HG03354 (cell line): ENCODE measurements at regions not wholly inside any gene's neighbourhood (a gene's known extent, or its start where the extent isn't known, plus 50 kb on each side); places are given as distances from the start of the nearest gene placed in this dataset.
"Not testable (repeated sequence)": the region's sequence is repeated elsewhere in the genome, so short reads cannot be mapped to it uniquely, and the experiment has no call there.

Source experiments
- ATAC-seq: cut with Tn5 transposase; IDR thresholded peaks from one replicate; pipeline ENCODE4 v1.9.1; 2021; ENCODE audit warnings: mild to moderate bottlenecking; ENCODE audit not compliant: unreplicated experiment, poor library complexity, severe bottlenecking

DNA sequence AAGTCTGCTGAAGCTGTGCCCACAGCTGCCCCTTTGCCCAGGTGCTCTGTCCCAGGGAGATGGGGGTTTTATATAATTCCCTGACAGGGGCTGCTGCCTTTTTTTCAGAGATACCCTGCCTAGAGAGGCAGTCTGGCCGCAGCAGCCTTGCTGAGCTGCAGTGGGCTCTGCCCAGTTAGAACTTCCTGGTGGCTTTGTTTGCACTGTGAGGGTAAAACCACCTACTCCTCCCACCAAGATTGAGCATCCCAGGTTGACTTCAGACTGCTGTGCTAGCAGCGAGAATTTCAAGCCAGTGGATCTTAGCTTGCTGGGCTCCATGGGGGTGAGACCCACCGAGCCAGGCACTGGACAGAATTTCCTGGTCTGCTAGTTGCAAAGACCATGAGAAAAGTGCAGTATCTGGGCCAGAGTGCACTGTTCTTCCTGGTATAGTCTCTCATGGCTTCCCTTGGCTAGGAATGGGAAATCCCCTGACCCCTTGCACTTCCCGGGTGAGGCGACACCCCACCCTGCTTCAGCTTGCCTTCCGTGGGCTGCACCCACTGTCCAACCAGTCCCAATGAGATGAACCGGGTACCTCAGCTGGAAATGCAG, 166.0 kb upstream of the NPY start:
- not testable (repeated sequence) for ATAC-seq

DNA sequence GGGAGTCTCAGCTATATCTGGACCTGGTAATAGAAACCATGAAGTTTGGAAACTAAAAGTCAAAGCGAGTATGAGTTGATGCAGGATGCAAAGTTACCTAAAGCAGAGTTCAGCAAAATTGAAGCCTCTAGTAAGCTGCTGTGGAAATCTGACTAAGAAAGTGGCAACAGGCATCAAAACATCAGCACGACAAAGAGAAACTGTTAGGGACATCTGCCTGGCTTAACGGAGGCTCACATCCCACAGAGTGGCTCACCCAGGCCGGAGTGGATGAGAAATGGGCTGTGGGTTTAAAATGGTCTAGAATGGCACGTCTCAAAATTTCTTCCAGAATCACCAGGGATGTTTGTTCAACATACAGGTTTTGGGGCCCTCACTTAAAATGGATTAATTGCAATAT, 164.1 kb upstream of the NPY start:
- no peak for ATAC-seq

- no peak for ATAC-seq
These were observed 160.9 kb upstream of the NPY start for GRCh38 chr7:24123076-24123475.

- no peak for ATAC-seq
These were observed 158.2 kb upstream of the NPY start for GRCh38 chr7:24125765-24126164.

GRCh38 chr7:24127930-24128329, 156.1 kb upstream of the NPY start:
- ATAC-seq: no peak

DNA sequence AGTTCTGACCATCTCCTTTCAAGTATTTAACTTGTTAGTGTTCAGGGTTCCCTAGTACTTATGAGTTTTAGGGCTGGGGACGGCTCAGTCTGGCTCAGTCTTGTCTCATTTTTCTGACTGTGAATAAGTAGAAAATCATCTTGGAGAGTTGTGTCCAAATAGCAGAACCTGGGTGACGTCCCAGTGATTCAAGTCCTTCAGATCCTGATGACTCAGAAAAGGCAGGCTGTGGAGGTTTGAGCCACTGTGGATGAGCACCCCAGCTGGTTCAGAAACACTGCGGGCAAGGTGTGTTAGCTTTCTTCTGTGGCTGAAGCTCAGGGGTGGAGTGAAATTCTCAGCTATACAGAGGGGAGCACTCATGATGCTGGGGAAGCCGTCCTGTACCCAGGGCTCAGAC, 154.4 kb upstream of the NPY start:
- ATAC-seq: no peak

GRCh38 chr7:24130631-24131030, 153.4 kb upstream of the NPY start:
- no peak for ATAC-seq

GRCh38 chr7:24133691-24134090, 150.3 kb upstream of the NPY start:
- ATAC-seq: peak; percentile 55

DNA sequence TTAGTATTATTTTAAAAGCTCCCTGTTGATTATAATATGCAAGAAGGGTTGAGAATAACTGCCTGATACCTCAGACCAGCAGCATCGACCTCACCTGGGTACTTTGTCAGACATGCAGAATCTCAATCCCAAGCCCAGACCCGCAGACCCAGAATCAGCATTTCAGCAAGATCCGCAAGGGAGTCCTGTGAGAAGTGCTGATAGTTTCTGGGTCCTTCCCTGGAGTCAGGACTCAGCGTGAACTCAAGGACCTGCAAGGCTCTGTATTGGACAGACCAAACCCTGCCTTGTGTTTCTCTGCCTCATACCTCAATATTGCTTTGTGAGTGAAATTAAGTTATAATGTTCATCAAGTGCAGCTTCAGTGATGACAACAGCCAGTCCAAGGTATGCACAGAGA, 149.5 kb upstream of the NPY start:
- no peak for ATAC-seq

DNA sequence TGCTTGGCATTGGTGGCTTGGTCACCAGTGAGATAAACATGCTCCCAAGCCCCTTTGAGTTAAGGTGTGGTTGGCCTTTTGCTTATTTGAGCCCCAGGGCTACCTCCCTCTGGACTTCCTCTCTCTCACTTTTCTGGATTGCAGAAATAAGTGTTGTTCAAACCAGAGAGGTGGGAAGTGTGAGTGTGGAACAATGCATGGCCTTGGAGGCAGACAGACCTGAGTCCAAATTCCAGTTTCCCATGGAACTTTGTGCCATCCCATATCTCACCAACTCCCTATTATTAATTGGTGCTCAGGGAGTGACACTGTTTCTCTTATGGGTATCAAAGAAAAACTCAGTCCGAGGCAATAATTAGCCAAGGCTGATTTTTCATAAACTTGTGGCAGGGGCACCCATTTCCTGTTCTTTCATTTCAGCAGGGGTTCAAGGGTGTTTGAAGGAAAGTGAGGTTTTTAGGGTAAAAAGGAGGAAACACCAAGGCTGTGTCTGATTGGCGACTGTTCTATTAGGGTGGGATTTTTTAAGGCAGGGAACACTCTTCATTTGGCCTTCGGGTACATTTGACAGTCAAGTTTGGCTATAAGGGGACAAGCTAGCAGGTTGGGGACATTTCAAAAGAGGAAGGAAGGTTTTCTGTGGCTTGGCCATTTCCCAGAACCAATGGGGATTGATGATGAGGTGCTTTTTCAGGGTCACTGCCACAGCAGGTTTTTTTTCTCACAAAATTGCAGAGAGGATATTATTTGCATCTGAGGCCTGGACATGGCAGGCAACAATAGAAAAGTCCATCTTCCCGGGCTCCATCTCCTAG, 148.8 kb upstream of the NPY start:
- peak; percentile 69 for ATAC-seq

DNA sequence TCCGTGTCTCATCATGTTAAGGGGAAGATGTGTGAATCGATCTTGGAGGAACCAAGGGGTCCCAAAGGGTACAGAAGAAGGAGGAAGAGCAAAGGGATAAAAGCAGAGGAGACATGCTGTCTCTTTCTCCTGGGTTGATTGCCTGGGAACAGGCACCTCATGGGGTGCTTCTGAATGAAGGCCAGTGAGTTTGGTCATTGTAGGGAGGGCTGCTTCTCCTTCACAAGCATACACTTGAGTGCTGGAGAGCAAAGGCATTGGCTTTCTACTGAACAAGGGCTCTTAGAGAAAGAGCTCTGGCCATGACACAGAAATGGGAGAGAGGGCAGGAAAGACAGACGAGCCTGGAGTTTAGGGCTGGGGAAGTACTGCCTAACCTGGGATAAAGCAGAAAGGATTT, 146.7 kb upstream of the NPY start:
- no peak for ATAC-seq

DNA sequence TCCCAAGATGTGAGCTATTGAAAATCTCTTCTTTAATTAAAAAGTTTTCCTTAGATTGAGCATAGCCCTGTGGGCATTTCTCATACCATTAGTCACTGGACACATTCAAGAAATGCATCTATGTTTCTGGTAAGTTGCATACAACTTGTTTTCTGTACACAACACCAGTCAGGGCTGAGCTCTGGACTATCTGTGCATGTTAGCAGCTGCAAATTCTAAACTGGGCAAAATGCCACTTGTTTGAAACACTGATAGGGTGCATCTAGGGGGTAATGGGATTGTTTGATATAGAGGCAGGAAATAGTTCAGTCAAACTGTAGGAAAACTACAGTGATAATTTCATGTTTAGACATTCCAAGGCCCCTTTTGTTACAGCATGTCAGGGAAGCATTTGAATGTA, 145.6 kb upstream of the NPY start:
- ATAC-seq: no peak

- no peak for ATAC-seq
These were observed 144.0 kb upstream of the NPY start for GRCh38 chr7:24140001-24140400.

- no peak for ATAC-seq
These were observed 142.0 kb upstream of the NPY start for GRCh38 chr7:24141874-24142509.

GRCh38 chr7:24143547-24143946, 140.4 kb upstream of the NPY start:
- ATAC-seq: no peak

GRCh38 chr7:24151944-24152343, 132.0 kb upstream of the NPY start:
- no peak for ATAC-seq

GRCh38 chr7:24152356-24152755, 131.6 kb upstream of the NPY start:
- no peak for ATAC-seq

GRCh38 chr7:24152877-24153472, 131.0 kb upstream of the NPY start:
- ATAC-seq: no peak

GRCh38 chr7:24157666-24158065, 126.3 kb upstream of the NPY start:
- ATAC-seq: no peak

- ATAC-seq: no peak
These were observed 125.0 kb upstream of the NPY start for GRCh38 chr7:24158975-24159374.

DNA sequence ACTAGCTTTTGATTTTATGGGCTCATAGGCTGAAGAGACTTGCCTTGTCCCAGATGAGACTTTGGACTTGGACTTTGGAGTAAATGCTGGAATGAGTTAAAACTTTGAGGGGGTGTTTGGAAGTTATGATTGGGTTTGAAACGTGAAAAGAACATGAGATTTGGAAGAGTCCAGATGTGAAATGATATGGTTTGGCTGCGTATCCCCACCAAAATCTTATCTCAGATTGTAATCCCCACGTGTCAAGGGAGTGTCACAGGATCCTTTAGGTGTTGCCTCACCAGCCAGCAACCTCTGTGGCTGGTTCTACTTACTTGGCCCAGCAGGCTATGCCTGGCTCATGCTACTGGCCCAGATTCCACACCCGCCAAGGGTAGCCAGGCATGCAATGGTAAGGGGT, 119.6 kb upstream of the NPY start:
- no peak for ATAC-seq
